Ascending aorta (tissue), 2 donors: ENCODE measurements at regions not wholly inside any gene's neighbourhood (a gene's known extent, or its start where the extent isn't known, plus 50 kb on each side); places are given as distances from the start of the nearest gene placed in this dataset.

Experiments
- DNase-seq, 2 donors: peaks; one replicate each; pipeline ENCODE4 v3.0.0-alpha.2; 2019; ENCODE audit warnings: low spot score in 2 of 2
- H3K27ac ChIP-seq, 2 donors: fragments of 200-600 bp; sonication (generic); one replicate each; pipeline ENCODE4 v1.5.1; 2016 to 2017; ENCODE audit warnings: mild to moderate bottlenecking in 1 of 2
- H3K27me3 ChIP-seq: fragments of 200-600 bp; sonication (generic); one replicate; pipeline ENCODE4 v1.5.1; 2017
- H3K36me3 ChIP-seq, 2 donors: fragments of 200-600 bp; sonication (generic); one replicate each; pipeline ENCODE4 v1.5.1; 2016
- H3K4me1 ChIP-seq, 2 donors: fragments of 200-600 bp; sonication (generic); one replicate each; pipeline ENCODE4 v1.5.1; 2016 to 2017; ENCODE audit warnings: mild to moderate bottlenecking in 1 of 2
- H3K4me3 ChIP-seq, 2 donors: fragments of 200-600 bp; sonication (generic); one replicate each; pipeline ENCODE4 v1.5.1; 2016 to 2017; ENCODE audit warnings: mild to moderate bottlenecking in 1 of 2
- H3K9me3 ChIP-seq, 2 donors: fragments of 200-600 bp; sonication (generic); one replicate each; pipeline ENCODE4 v1.5.1; 2016
- CTCF ChIP-seq, 3 experiments: fragments of 200-600 bp in 2 of 3; fragments of 450-650 bp in 1 of 3; sonication (generic) in 2 of 3; IDR thresholded peaks; one replicate each; pipeline ENCODE4 v1.5.1; 2016 to 2019; ENCODE audit warnings: antibody characterized with exemption in 3 of 3, mild to moderate bottlenecking in 1 of 3, moderate library complexity in 1 of 3
- intact Hi-C: fragments of 100-400 bp; cut with DNase I; formaldehyde crosslinking; loops from one replicate; pipeline ENCODE4 v1.15.1; 2023

- intact Hi-C loops: no loop called here
- Histone ChIP-seq H3K36me3 (no peaks in the 10 kb centered on the region), H3K9me3 (no peaks in the 10 kb centered on the region)
These were observed 68.1 kb upstream of the LMO2 start for GRCh38 chr11:33959855-33960400.

GRCh38 chr11:33957304-33957917, 65.5 kb upstream of the LMO2 start:
- intact Hi-C loops: no loop called here
- Histone ChIP-seq H3K4me1 (no peaks in the 10 kb centered on the region), H3K4me3 (no peak overlapping the region), H3K27ac (no peak overlapping the region), H3K9me3 (no peaks in the 10 kb centered on the region), H3K27me3 (no peaks in the 10 kb centered on the region), H3K36me3 (no peaks in the 10 kb centered on the region)
- DNase-seq: no peak
- no peak for TF ChIP-seq CTCF (IDR thresholded peaks at IDR 0.05)

More at GRCh38 chr11:33959855-33960400, 68.1 kb upstream of the LMO2 start:
- H3K4me1 ChIP-seq: no peaks in the 10 kb centered on the region
- no peaks in the 10 kb centered on the region for H3K27me3 ChIP-seq
- H3K27ac ChIP-seq: no peak overlapping the region
- no peak overlapping the region for H3K4me3 ChIP-seq
- no peak for DNase-seq
- no peak for TF ChIP-seq CTCF (IDR thresholded peaks at IDR 0.05)

GRCh38 chr11:33956611-33957010, 64.7 kb upstream of the LMO2 start:
- Histone ChIP-seq H3K4me3 (no peak overlapping the region), H3K4me1 (no peaks in the 10 kb centered on the region), H3K9me3 (no peaks in the 10 kb centered on the region), H3K36me3 (no peaks in the 10 kb centered on the region), H3K27me3 (no peaks in the 10 kb centered on the region), H3K27ac (no peak overlapping the region)
- no peak for DNase-seq
- intact Hi-C loops: no loop called here
- TF ChIP-seq CTCF (IDR thresholded peaks at IDR 0.05): no peak

GRCh38 chr11:33953289-33953688, 61.4 kb upstream of the LMO2 start:
- Histone ChIP-seq H3K9me3 (no peaks in the 10 kb centered on the region), H3K4me3 (no peak overlapping the region), H3K27ac (no peak overlapping the region), H3K4me1 (no peaks in the 10 kb centered on the region), H3K36me3 (no peaks in the 10 kb centered on the region), H3K27me3 (no peaks in the 10 kb centered on the region)
- intact Hi-C loops: no loop called here
- TF ChIP-seq CTCF (IDR thresholded peaks at IDR 0.05): no peak
- no peak for DNase-seq

GRCh38 chr11:33952805-33953204, 60.9 kb upstream of the LMO2 start:
- no peaks in the 10 kb centered on the region for H3K36me3 ChIP-seq
- no peak for TF ChIP-seq CTCF (IDR thresholded peaks at IDR 0.05)
- no peaks in the 10 kb centered on the region for H3K4me1 ChIP-seq
- no peaks in the 10 kb centered on the region for H3K27me3 ChIP-seq
- no peak overlapping the region for H3K4me3 ChIP-seq
- H3K9me3 ChIP-seq: no peaks in the 10 kb centered on the region
- intact Hi-C loops: no loop called here
- no peak overlapping the region for H3K27ac ChIP-seq
- DNase-seq: no peak
